ENCODE measurements at regions not wholly inside any gene's neighbourhood (a gene's known extent, or its start where the extent isn't known, plus 50 kb on each side); places are given as distances from the start of the nearest gene placed in this dataset.
"Not testable (repeated sequence)": the region's sequence is repeated elsewhere in the genome, so short reads cannot be mapped to it uniquely, and the experiment has no call there.

GRCh38 chr2:39872748-39873147 lies 93.7 kb upstream of the THUMPD2 start:
- no peak for DNase-seq (ENCODE audit: low spot score)

- DNase-seq (ENCODE audit: low spot score): no peak
These were observed 92.3 kb upstream of the THUMPD2 start for GRCh38 chr2:39871291-39871761.

GRCh38 chr2:39870871-39871270 lies 91.8 kb upstream of the THUMPD2 start:
- peak; percentile 7 for DNase-seq (ENCODE audit: low spot score)

- no peak for DNase-seq (ENCODE audit: low spot score)
These were observed 88.2 kb upstream of the THUMPD2 start for GRCh38 chr2:39867268-39867667.

- no peak for DNase-seq (ENCODE audit: low spot score)
These were observed 86.7 kb upstream of the THUMPD2 start for GRCh38 chr2:39865751-39866150.

GRCh38 chr2:39863672-39864071 lies 84.6 kb upstream of the THUMPD2 start:
- not testable (repeated sequence) for DNase-seq (ENCODE audit: low spot score)

GRCh38 chr2:39860538-39860937 lies 81.5 kb upstream of the THUMPD2 start:
- no peak for DNase-seq (ENCODE audit: low spot score)

- DNase-seq (ENCODE audit: low spot score): no peak
These were observed 79.6 kb upstream of the THUMPD2 start for GRCh38 chr2:39858677-39859076.

- no peak for DNase-seq (ENCODE audit: low spot score)
These were observed 76.8 kb upstream of the THUMPD2 start for GRCh38 chr2:39855856-39856255.

GRCh38 chr2:39854771-39855170 lies 75.7 kb upstream of the THUMPD2 start:
- no peak for DNase-seq (ENCODE audit: low spot score)

- DNase-seq (ENCODE audit: low spot score): no peak
These were observed 73.8 kb upstream of the THUMPD2 start for GRCh38 chr2:39852831-39853230.

GRCh38 chr2:39851651-39852110 lies 72.6 kb upstream of the THUMPD2 start:
- DNase-seq (ENCODE audit: low spot score): peak; percentile 17

- no peak for DNase-seq (ENCODE audit: low spot score)
These were observed 72.2 kb upstream of the THUMPD2 start for GRCh38 chr2:39851251-39851650.

- no peak for DNase-seq (ENCODE audit: low spot score)
These were observed 71.0 kb upstream of the THUMPD2 start for GRCh38 chr2:39849982-39850526.

- no peak for DNase-seq (ENCODE audit: low spot score)
These were observed 70.0 kb upstream of the THUMPD2 start for GRCh38 chr2:39849064-39849463.

GRCh38 chr2:39845460-39846146 lies 66.5 kb upstream of the THUMPD2 start:
- DNase-seq (ENCODE audit: low spot score): no peak

- DNase-seq (ENCODE audit: low spot score): no peak
These were observed 60.3 kb upstream of the THUMPD2 start for GRCh38 chr2:39839261-39839848.

- no peak for DNase-seq (ENCODE audit: low spot score)
These were observed 59.5 kb upstream of the THUMPD2 start for GRCh38 chr2:39838589-39838988.

GRCh38 chr2:39837856-39838453 lies 58.9 kb upstream of the THUMPD2 start:
- DNase-seq (ENCODE audit: low spot score): no peak

- DNase-seq (ENCODE audit: low spot score): no peak
These were observed 57.6 kb upstream of the THUMPD2 start for GRCh38 chr2:39836638-39837037.

GRCh38 chr2:39834426-39834825 lies 55.4 kb upstream of the THUMPD2 start:
- DNase-seq (ENCODE audit: low spot score): no peak

- not testable (repeated sequence) for DNase-seq (ENCODE audit: low spot score)
These were observed 51.6 kb upstream of the THUMPD2 start for GRCh38 chr2:39830610-39831009.

Data from pons (tissue), 1 donor.